SKM-1 (cell line): ENCODE measurements at regions not wholly inside any gene's neighbourhood (a gene's known extent, or its start where the extent isn't known, plus 50 kb on each side); places are given as distances from the start of the nearest gene placed in this dataset.
"Not testable (repeated sequence)": the region's sequence is repeated elsewhere in the genome, so short reads cannot be mapped to it uniquely, and the experiment has no call there.

ENCODE experiments used
- DNase-seq: peaks from one replicate; lab custom pipeline; 2025; ENCODE audit not compliant: unreplicated experiment; lab: John Stamatoyannopoulos, UW

GRCh38 chr21:28877318-28877884 lies 115.3 kb downstream of the LTN1 start:
- no peak for DNase-seq

GRCh38 chr21:28875078-28875477 lies 117.6 kb downstream of the LTN1 start:
- no peak for DNase-seq

- DNase-seq, result no peak
Observed at GRCh38 chr21:28872218-28872617, 120.5 kb downstream of the LTN1 start.

- DNase-seq, result no peak
Observed at GRCh38 chr21:28871388-28872010, 121.2 kb downstream of the LTN1 start.

- no peak for DNase-seq
Observed at GRCh38 chr21:28867401-28867800, 125.3 kb downstream of the LTN1 start.

- DNase-seq, result no peak
Observed at GRCh38 chr21:28865488-28866186, 127.0 kb downstream of the LTN1 start.

- no peak for DNase-seq
Observed at GRCh38 chr21:28858424-28858823, 134.3 kb downstream of the LTN1 start.

- DNase-seq, result no peak
Observed at GRCh38 chr21:28857752-28858151, 134.9 kb downstream of the LTN1 start.

GRCh38 chr21:28856588-28857250 lies 136.0 kb downstream of the LTN1 start:
- no peak for DNase-seq

GRCh38 chr21:28852706-28853105 lies 140.0 kb downstream of the LTN1 start:
- DNase-seq, result no peak

GRCh38 chr21:28851645-28852044 lies 141.0 kb downstream of the LTN1 start:
- DNase-seq, result no peak

- not testable (repeated sequence) for DNase-seq
Observed at GRCh38 chr21:28839237-28839636, 153.4 kb downstream of the LTN1 start.

- not testable (repeated sequence) for DNase-seq
Observed at GRCh38 chr21:28837426-28837825, 155.3 kb downstream of the LTN1 start.

- DNase-seq, result not testable (repeated sequence)
Observed at GRCh38 chr21:28836588-28836987, 156.1 kb downstream of the LTN1 start.

GRCh38 chr21:28834335-28835238 lies 158.1 kb downstream of the LTN1 start:
- DNase-seq, result no peak

GRCh38 chr21:28833609-28834008 lies 159.1 kb downstream of the LTN1 start:
- no peak for DNase-seq

- DNase-seq, result no peak
Observed at GRCh38 chr21:28833182-28833581, 159.5 kb downstream of the LTN1 start.

GRCh38 chr21:28832715-28833061 lies 160.0 kb downstream of the LTN1 start:
- no peak for DNase-seq

GRCh38 chr21:28832013-28832714 lies 160.5 kb downstream of the LTN1 start:
- DNase-seq, result no peak

- DNase-seq, result no peak
Observed at GRCh38 chr21:28828981-28829380, 163.7 kb downstream of the LTN1 start.
